Neural progenitor cell (in vitro differentiated cells): ENCODE measurements at regions not wholly inside any gene's neighbourhood (a gene's known extent, or its start where the extent isn't known, plus 50 kb on each side); places are given as distances from the start of the nearest gene placed in this dataset.

ENCODE experiments used
- DNase-seq: peaks from one replicate; pipeline ENCODE4 v3.0.0-alpha.2; 2016; ENCODE audit warnings: low spot score
- H2AFZ ChIP-seq: fragments of 200-600 bp; sonication (generic); replicated peaks from 2 replicates; pipeline ENCODE4 v1.6.1; 2016; ENCODE audit warnings: antibody characterized with exemption
- H3F3A ChIP-seq: fragments of 200-600 bp; sonication (generic); 2 replicates; pipeline ENCODE4 v1.6.1; 2016; ENCODE audit warnings: antibody characterized with exemption, low read depth
- H3K27ac ChIP-seq: fragments of 200-600 bp; sonication (generic); 2 replicates; pipeline ENCODE4 v1.5.1; 2016; ENCODE audit warnings: mild to moderate bottlenecking
- H3K27me3 ChIP-seq: fragments of 200-600 bp; sonication (generic); 2 replicates; pipeline ENCODE4 v1.6.1; 2016; ENCODE audit warnings: mild to moderate bottlenecking, moderate library complexity
- H3K36me3 ChIP-seq: fragments of 200-600 bp; sonication (generic); 2 replicates; pipeline ENCODE4 v1.5.1; 2016
- H3K4me1 ChIP-seq: fragments of 200-600 bp; sonication (generic); 2 replicates; pipeline ENCODE4 v1.6.1; 2016; ENCODE audit warnings: mixed run types
- H3K4me2 ChIP-seq: fragments of 200-600 bp; sonication (generic); 2 replicates; pipeline ENCODE4 v1.6.1; 2016
- H3K4me3 ChIP-seq: fragments of 200-600 bp; sonication (generic); 2 replicates; pipeline ENCODE4 v1.5.1; 2016
- H3K79me2 ChIP-seq: fragments of 200-600 bp; sonication (generic); 2 replicates; pipeline ENCODE4 v1.6.1; 2016; ENCODE audit warnings: low read depth
- H3K9ac ChIP-seq: fragments of 200-600 bp; sonication (generic); 2 replicates; pipeline ENCODE4 v1.6.1; 2016
- H3K9me3 ChIP-seq: fragments of 200-600 bp; sonication (generic); 2 replicates; pipeline ENCODE4 v1.5.1; 2016; ENCODE audit warnings: low read depth
- H4K20me1 ChIP-seq: fragments of 200-600 bp; sonication (generic); 2 replicates; pipeline ENCODE4 v1.6.1; 2016; ENCODE audit warnings: low read depth
- H3K27ac Mint-ChIP-seq: 3 replicates; pipeline ENCODE4 v1.8.0; 2021; ENCODE audit warnings: mixed read lengths
- H3K27me3 Mint-ChIP-seq: 2 replicates; pipeline ENCODE4 v1.8.0; 2022; ENCODE audit warnings: low read depth, mild to moderate bottlenecking, inconsistent platforms, moderate library complexity, mixed read lengths; ENCODE audit not compliant: insufficient read depth
- H3K36me3 Mint-ChIP-seq: 3 replicates; pipeline ENCODE4 v1.8.0; 2021; ENCODE audit warnings: mixed read lengths
- H3K4me1 Mint-ChIP-seq: 3 replicates; pipeline ENCODE4 v1.8.0; 2021; ENCODE audit warnings: mixed read lengths
- H3K4me3 Mint-ChIP-seq: 3 replicates; pipeline ENCODE4 v1.8.0; 2021; ENCODE audit warnings: mild to moderate bottlenecking, moderate library complexity, mixed read lengths
- H3K9me3 Mint-ChIP-seq: 3 replicates; pipeline ENCODE4 v1.8.0; 2020; ENCODE audit warnings: mixed read lengths
- EZH2 ChIP-seq: fragments of 200-600 bp; sonication (generic); IDR thresholded peaks from 2 replicates; pipeline ENCODE4 v1.6.1; 2017; ENCODE audit warnings: antibody characterized with exemption, mild to moderate bottlenecking, moderate library complexity
- EZH2phosphoT487 ChIP-seq: fragments of 200-600 bp; sonication (generic); IDR thresholded peaks from 2 replicates; pipeline ENCODE4 v1.6.1; 2017; ENCODE audit warnings: antibody characterized with exemption
- TF ChIP-seq, protein P1 (sequence below): fragments of 200-600 bp; sonication (generic); IDR thresholded peaks from 2 replicates; pipeline ENCODE4 v1.5.1; 2017; ENCODE audit warnings: antibody characterized with exemption, mild to moderate bottlenecking

DNA sequence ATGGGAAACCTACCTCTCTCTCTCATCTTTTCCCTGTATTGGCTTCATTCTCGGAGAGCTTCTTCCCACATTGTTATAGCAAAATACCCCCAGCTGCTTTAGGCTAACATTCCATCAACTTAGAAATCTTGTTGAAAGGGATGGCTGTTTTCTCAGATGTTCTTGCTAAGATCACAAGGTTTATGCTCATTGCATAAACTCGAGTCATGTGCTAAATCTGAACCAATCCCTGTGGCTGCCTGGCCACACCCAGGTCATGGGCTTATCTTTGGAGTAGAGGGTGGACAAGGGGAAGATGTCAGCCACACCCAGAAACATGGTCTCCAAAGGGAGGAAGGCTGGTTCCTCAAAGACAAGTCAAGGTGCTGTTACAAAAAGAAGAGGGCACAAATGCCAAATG is 150.6 kb upstream of the UMPS start:
- no peak for TF ChIP-seq EZH2phosphoT487
- TF ChIP-seq, protein P1, sequence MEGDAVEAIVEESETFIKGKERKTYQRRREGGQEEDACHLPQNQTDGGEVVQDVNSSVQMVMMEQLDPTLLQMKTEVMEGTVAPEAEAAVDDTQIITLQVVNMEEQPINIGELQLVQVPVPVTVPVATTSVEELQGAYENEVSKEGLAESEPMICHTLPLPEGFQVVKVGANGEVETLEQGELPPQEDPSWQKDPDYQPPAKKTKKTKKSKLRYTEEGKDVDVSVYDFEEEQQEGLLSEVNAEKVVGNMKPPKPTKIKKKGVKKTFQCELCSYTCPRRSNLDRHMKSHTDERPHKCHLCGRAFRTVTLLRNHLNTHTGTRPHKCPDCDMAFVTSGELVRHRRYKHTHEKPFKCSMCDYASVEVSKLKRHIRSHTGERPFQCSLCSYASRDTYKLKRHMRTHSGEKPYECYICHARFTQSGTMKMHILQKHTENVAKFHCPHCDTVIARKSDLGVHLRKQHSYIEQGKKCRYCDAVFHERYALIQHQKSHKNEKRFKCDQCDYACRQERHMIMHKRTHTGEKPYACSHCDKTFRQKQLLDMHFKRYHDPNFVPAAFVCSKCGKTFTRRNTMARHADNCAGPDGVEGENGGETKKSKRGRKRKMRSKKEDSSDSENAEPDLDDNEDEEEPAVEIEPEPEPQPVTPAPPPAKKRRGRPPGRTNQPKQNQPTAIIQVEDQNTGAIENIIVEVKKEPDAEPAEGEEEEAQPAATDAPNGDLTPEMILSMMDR = no peak
- TF ChIP-seq EZH2 = no peak
- no peaks in the 10 kb centered on the region for H3K36me3 ChIP-seq
- H3K27me3 ChIP-seq = peaks cover 25% of the 10 kb centered on the region
- H3K27ac ChIP-seq = no peak overlapping the region
- no peak overlapping the region for H3K4me3 ChIP-seq
- H3K27me3 Mint-ChIP-seq = peaks cover 10% of the 10 kb centered on the region
- H3K9me3 Mint-ChIP-seq = no peaks in the 10 kb centered on the region
- H3K4me1 Mint-ChIP-seq = peaks cover 13% of the 10 kb centered on the region
- no peaks in the 10 kb centered on the region for H3K4me1 ChIP-seq
- no peak overlapping the region for H3K27ac Mint-ChIP-seq
- H3F3A ChIP-seq = peaks cover under 1% of the 10 kb centered on the region
- H2AFZ ChIP-seq = no peak overlapping the region
- no peak overlapping the region for H3K4me3 Mint-ChIP-seq
- DNase-seq = no peak
- H3K79me2 ChIP-seq = no peaks in the 10 kb centered on the region
- H3K9me3 ChIP-seq = no peaks in the 10 kb centered on the region
- H3K4me2 ChIP-seq = no peak overlapping the region
- H3K36me3 Mint-ChIP-seq = no peaks in the 10 kb centered on the region
- no peak overlapping the region for H3K9ac ChIP-seq
- peaks cover 4% of the 10 kb centered on the region for H4K20me1 ChIP-seq

DNA sequence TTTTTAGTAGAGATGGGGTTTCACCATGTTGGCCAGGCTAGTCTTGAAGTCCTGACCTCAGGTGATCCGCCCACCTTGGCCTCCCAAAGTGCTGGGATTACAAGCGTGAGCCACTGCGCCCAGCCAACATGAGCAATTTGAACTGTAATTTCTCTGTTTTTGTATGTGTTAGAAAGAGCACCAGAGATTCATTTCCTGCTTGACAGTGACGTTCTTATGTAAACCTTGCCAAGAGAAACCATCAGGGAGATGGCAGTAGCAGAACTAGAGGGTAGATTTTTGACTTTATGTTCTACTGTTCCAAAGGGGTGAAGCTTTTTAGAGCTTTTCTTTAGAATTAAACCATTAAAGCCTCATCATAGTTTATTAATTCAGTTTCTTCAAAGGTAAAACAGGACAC is 148.1 kb upstream of the UMPS start:
- Histone ChIP-seq H2AFZ (no peak overlapping the region), H4K20me1 (peaks cover 28% of the 10 kb centered on the region), H3K36me3 (no peaks in the 10 kb centered on the region), H3K27me3 (peaks cover 51% of the 10 kb centered on the region), H3K9me3 (no peaks in the 10 kb centered on the region), H3K4me1 (peaks cover 23% of the 10 kb centered on the region), H3K4me2 (no peak overlapping the region), H3K27ac (no peak overlapping the region), H3K9ac (no peak overlapping the region), H3F3A (peaks cover 23% of the 10 kb centered on the region), H3K4me3 (no peak overlapping the region), H3K79me2 (no peaks in the 10 kb centered on the region)
- Mint-ChIP-seq H3K9me3 (no peaks in the 10 kb centered on the region), H3K4me1 (peaks cover 35% of the 10 kb centered on the region), H3K4me3 (no peak overlapping the region), H3K27ac (no peak overlapping the region), H3K36me3 (no peaks in the 10 kb centered on the region), H3K27me3 (peaks cover 22% of the 10 kb centered on the region)
- TF ChIP-seq EZH2 (no peak), EZH2phosphoT487 (no peak)
- TF ChIP-seq, protein P1 = no peak
- DNase-seq = no peak

DNA sequence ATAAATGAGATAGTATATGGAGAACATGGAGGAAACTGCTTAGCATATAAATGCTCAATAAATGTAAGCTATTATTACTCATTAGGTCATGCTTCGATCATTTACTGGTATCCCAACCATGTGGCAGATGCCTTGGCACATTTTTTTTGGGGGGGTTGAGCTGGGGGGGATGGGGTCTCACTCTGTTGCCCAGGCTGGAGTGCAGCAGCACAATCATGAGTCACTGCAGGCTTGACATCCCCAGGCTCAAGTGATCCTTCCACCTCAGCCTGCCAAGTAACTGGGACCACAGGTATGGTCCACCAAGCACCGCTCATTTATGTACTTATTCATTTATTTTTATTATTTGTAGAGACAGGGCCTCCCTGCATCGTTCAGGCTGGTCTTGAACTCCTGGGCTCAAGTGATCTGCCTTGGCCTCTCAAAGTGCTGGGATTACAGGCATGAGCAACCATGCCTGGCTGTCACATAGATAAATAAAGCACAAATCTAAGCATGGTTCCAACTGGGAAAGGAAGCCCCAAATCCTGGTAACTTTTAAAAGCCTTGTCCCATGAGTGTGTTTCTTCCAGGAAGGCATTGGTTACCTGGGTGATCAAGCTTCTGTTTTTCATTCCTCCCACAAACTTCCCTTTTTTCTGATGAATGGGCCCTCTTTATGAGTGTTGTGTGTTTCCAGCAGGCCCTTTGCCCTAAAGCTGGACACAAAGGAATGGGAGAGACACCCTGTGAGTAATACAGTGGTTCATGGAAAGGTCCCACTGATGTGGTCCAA is 147.4 kb upstream of the UMPS start:
- no peaks in the 10 kb centered on the region for H3K79me2 ChIP-seq
- peaks cover 25% of the 10 kb centered on the region for H3F3A ChIP-seq
- TF ChIP-seq EZH2phosphoT487 (no peak), EZH2 (no peak)
- TF ChIP-seq, protein P1 = no peak
- DNase-seq = no peak
- peaks cover 24% of the 10 kb centered on the region for H3K4me1 ChIP-seq
- H3K9ac ChIP-seq = no peak overlapping the region
- H3K36me3 ChIP-seq = no peaks in the 10 kb centered on the region
- Mint-ChIP-seq H3K27me3 (peaks cover 23% of the 10 kb centered on the region), H3K4me3 (peak overlapping the region; percentile 54), H3K9me3 (no peaks in the 10 kb centered on the region), H3K4me1 (peaks cover 37% of the 10 kb centered on the region), H3K36me3 (no peaks in the 10 kb centered on the region), H3K27ac (no peak overlapping the region)
- H2AFZ ChIP-seq = no peak overlapping the region
- H3K9me3 ChIP-seq = no peaks in the 10 kb centered on the region
- H3K27me3 ChIP-seq = peaks cover 57% of the 10 kb centered on the region
- no peak overlapping the region for H3K4me2 ChIP-seq
- peaks cover 29% of the 10 kb centered on the region for H4K20me1 ChIP-seq
- H3K4me3 ChIP-seq = no peak overlapping the region
- no peak overlapping the region for H3K27ac ChIP-seq
